ENCODE measurements at regions not wholly inside any gene's neighbourhood (a gene's known extent, or its start where the extent isn't known, plus 50 kb on each side); places are given as distances from the start of the nearest gene placed in this dataset.

- no peak for FAIRE-seq
Observed at GRCh38 chr5:98200726-98201541, 572.5 kb upstream of the RGMB start.

GRCh38 chr5:98204798-98205197 lies 568.7 kb upstream of the RGMB start:
- Histone ChIP-seq H3K36me3 (ENCODE audit: control insufficient read depth, insufficient read depth, low read length) (no peaks in the 10 kb centered on the region), H3K27me3 (ENCODE audit: control insufficient read depth, insufficient read depth, low read length) (no peaks in the 10 kb centered on the region), H3K4me3 (ENCODE audit: low read depth, low read length) (no peak overlapping the region)
- DNase-seq (ENCODE audit: low read depth) (no peak), FAIRE-seq (no peak)
- TF ChIP-seq CTCF (IDR thresholded peaks at IDR 0.05; ENCODE audit: insufficient read depth, low read length, severe bottlenecking) = no peak

More at GRCh38 chr5:98200726-98201541, 572.5 kb upstream of the RGMB start:
- TF ChIP-seq CTCF (IDR thresholded peaks at IDR 0.05; ENCODE audit: insufficient read depth, low read length, severe bottlenecking) = no peak
- H3K36me3 ChIP-seq (ENCODE audit: control insufficient read depth, insufficient read depth, low read length) = no peaks in the 10 kb centered on the region
- no peak for DNase-seq (ENCODE audit: low read depth)
- H3K27me3 ChIP-seq (ENCODE audit: control insufficient read depth, insufficient read depth, low read length) = no peaks in the 10 kb centered on the region
- H3K4me3 ChIP-seq (ENCODE audit: low read depth, low read length) = no peak overlapping the region

GRCh38 chr5:98205691-98206461 lies 567.6 kb upstream of the RGMB start:
- FAIRE-seq (no peak), DNase-seq (ENCODE audit: low read depth) (peak; percentile 91)
- TF ChIP-seq CTCF (IDR thresholded peaks at IDR 0.05; ENCODE audit: insufficient read depth, low read length, severe bottlenecking) = no peak

GRCh38 chr5:98206566-98206965 lies 566.9 kb upstream of the RGMB start:
- Histone ChIP-seq H3K27me3 (ENCODE audit: control insufficient read depth, insufficient read depth, low read length) (no peaks in the 10 kb centered on the region), H3K36me3 (ENCODE audit: control insufficient read depth, insufficient read depth, low read length) (no peaks in the 10 kb centered on the region), H3K4me3 (ENCODE audit: low read depth, low read length) (no peak overlapping the region)
- FAIRE-seq (no peak), DNase-seq (ENCODE audit: low read depth) (no peak)
- no peak for TF ChIP-seq CTCF (IDR thresholded peaks at IDR 0.05; ENCODE audit: insufficient read depth, low read length, severe bottlenecking)

More at GRCh38 chr5:98205691-98206461, 567.6 kb upstream of the RGMB start:
- no peaks in the 10 kb centered on the region for H3K36me3 ChIP-seq (ENCODE audit: control insufficient read depth, insufficient read depth, low read length)
- H3K27me3 ChIP-seq (ENCODE audit: control insufficient read depth, insufficient read depth, low read length) = no peaks in the 10 kb centered on the region
- no peak overlapping the region for H3K4me3 ChIP-seq (ENCODE audit: low read depth, low read length)

- FAIRE-seq (no peak), DNase-seq (ENCODE audit: low read depth) (no peak)
- TF ChIP-seq CTCF (IDR thresholded peaks at IDR 0.05; ENCODE audit: insufficient read depth, low read length, severe bottlenecking) = no peak
- Histone ChIP-seq H3K4me3 (ENCODE audit: low read depth, low read length) (no peak overlapping the region), H3K27me3 (ENCODE audit: control insufficient read depth, insufficient read depth, low read length) (no peaks in the 10 kb centered on the region), H3K36me3 (ENCODE audit: control insufficient read depth, insufficient read depth, low read length) (no peaks in the 10 kb centered on the region)
Observed at GRCh38 chr5:98209418-98209817, 564.0 kb upstream of the RGMB start.
